ENCODE measurements at regions not wholly inside any gene's neighbourhood (a gene's known extent, or its start where the extent isn't known, plus 50 kb on each side); places are given as distances from the start of the nearest gene placed in this dataset.

GRCh38 chr13:37492075-37492474 lies 106.5 kb downstream of the POSTN start:
- Histone ChIP-seq H3K9ac (ENCODE audit: insufficient read depth, low read length) (no peak overlapping the region), H3K36me3 (ENCODE audit: control insufficient read depth, insufficient read depth, low read length) (no peaks in the 10 kb centered on the region), H3K4me2 (ENCODE audit: extremely low read depth, insufficient read depth, low read length) (no peak overlapping the region), H4K20me1 (ENCODE audit: control insufficient read depth, extremely low read depth, insufficient read depth, low read length) (no peaks in the 10 kb centered on the region), H3K79me2 (ENCODE audit: control insufficient read depth, insufficient read depth, low read length) (no peaks in the 10 kb centered on the region), H3K27me3 (ENCODE audit: control insufficient read depth, insufficient read depth, low read length) (no peaks in the 10 kb centered on the region), H3K4me1 (ENCODE audit: control insufficient read depth, extremely low read depth, insufficient read depth, low read length) (peaks cover 6% of the 10 kb centered on the region), H3K27ac (ENCODE audit: insufficient read depth, low read length) (no peak overlapping the region), H2AFZ (ENCODE audit: low read length) (no peak overlapping the region), H3K9me3 (ENCODE audit: control insufficient read depth, insufficient read depth, low read depth, low read length) (no peaks in the 10 kb centered on the region), H3K4me3 (replicated peaks in 1 of 4; ENCODE audit: control extremely low read depth in 1 of 4, insufficient read depth in 1 of 4, low read depth in 3 of 4, low read length in 4 of 4) (no peak overlapping the region)
- TF ChIP-seq, protein P1, sequence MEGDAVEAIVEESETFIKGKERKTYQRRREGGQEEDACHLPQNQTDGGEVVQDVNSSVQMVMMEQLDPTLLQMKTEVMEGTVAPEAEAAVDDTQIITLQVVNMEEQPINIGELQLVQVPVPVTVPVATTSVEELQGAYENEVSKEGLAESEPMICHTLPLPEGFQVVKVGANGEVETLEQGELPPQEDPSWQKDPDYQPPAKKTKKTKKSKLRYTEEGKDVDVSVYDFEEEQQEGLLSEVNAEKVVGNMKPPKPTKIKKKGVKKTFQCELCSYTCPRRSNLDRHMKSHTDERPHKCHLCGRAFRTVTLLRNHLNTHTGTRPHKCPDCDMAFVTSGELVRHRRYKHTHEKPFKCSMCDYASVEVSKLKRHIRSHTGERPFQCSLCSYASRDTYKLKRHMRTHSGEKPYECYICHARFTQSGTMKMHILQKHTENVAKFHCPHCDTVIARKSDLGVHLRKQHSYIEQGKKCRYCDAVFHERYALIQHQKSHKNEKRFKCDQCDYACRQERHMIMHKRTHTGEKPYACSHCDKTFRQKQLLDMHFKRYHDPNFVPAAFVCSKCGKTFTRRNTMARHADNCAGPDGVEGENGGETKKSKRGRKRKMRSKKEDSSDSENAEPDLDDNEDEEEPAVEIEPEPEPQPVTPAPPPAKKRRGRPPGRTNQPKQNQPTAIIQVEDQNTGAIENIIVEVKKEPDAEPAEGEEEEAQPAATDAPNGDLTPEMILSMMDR (conservative IDR thresholded peaks at IDR 0.05 in 1 of 2, IDR thresholded peaks at IDR 0.05 in 1 of 2; ENCODE audit: low read depth in 1 of 2, low read length in 2 of 2) = no peak
- TF ChIP-seq EZH2 (IDR thresholded peaks at IDR 0.05; ENCODE audit: low read length, missing control alignments) = no peak
- DNase-seq (ENCODE audit: low read depth in 2 of 2) = peak in 1 of 2 donors; percentile 58

GRCh38 chr13:37491661-37492060 lies 106.9 kb downstream of the POSTN start:
- no peak overlapping the region for H3K4me3 ChIP-seq (replicated peaks in 1 of 4; ENCODE audit: control extremely low read depth in 1 of 4, insufficient read depth in 1 of 4, low read depth in 3 of 4, low read length in 4 of 4)
- DNase-seq (ENCODE audit: low read depth in 2 of 2) = no peak
- H3K9me3 ChIP-seq (ENCODE audit: control insufficient read depth, insufficient read depth, low read depth, low read length) = no peaks in the 10 kb centered on the region
- no peaks in the 10 kb centered on the region for H3K36me3 ChIP-seq (ENCODE audit: control insufficient read depth, insufficient read depth, low read length)
- H3K27me3 ChIP-seq (ENCODE audit: control insufficient read depth, insufficient read depth, low read length) = no peaks in the 10 kb centered on the region
- no peak overlapping the region for H3K27ac ChIP-seq (ENCODE audit: insufficient read depth, low read length)
- no peaks in the 10 kb centered on the region for H3K79me2 ChIP-seq (ENCODE audit: control insufficient read depth, insufficient read depth, low read length)
- H3K9ac ChIP-seq (ENCODE audit: insufficient read depth, low read length) = no peak overlapping the region
- TF ChIP-seq EZH2 (IDR thresholded peaks at IDR 0.05; ENCODE audit: low read length, missing control alignments) = no peak
- TF ChIP-seq, protein P1 (conservative IDR thresholded peaks at IDR 0.05 in 1 of 2, IDR thresholded peaks at IDR 0.05 in 1 of 2; ENCODE audit: low read depth in 1 of 2, low read length in 2 of 2) = no peak
- no peaks in the 10 kb centered on the region for H4K20me1 ChIP-seq (ENCODE audit: control insufficient read depth, extremely low read depth, insufficient read depth, low read length)
- no peak overlapping the region for H3K4me2 ChIP-seq (ENCODE audit: extremely low read depth, insufficient read depth, low read length)
- H2AFZ ChIP-seq (ENCODE audit: low read length) = no peak overlapping the region
- peaks cover 6% of the 10 kb centered on the region for H3K4me1 ChIP-seq (ENCODE audit: control insufficient read depth, extremely low read depth, insufficient read depth, low read length)

DNA sequence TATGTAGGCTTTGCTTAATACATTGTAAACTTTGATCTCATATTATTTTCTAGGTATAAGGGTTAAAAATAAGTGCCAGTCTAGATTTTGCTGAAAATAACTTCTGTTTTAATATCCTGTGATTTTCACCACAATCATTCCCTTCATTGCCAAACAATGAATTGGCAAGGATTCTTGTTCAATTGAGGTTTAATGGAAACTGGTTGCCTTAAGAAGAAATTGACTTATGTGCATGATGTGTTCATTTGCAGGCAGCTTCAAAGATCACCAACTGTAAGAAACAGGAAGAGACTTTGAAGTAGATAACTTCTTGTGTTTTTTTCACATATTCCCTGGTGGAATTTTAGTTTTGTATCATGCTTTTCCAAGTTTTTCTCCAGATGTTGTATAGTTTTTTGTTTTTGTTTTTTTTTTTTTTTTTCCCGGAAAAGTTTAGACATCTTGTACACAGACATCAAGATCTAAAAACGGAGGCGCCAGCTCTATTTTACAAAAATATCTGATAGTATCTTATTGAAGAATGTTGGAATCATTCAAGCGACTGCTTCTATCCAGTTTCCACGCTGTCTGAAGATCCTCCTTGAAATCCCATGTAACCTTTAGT lies 108.3 kb downstream of the POSTN start:
- DNase-seq (ENCODE audit: low read depth in 2 of 2) = peak in 1 of 2 donors; percentile 61
- Histone ChIP-seq H3K9me3 (ENCODE audit: control insufficient read depth, insufficient read depth, low read depth, low read length) (no peaks in the 10 kb centered on the region), H3K4me3 (replicated peaks in 1 of 4; ENCODE audit: control extremely low read depth in 1 of 4, insufficient read depth in 1 of 4, low read depth in 3 of 4, low read length in 4 of 4) (no peak overlapping the region), H3K9ac (ENCODE audit: insufficient read depth, low read length) (no peak overlapping the region), H3K27ac (ENCODE audit: insufficient read depth, low read length) (no peak overlapping the region), H3K27me3 (ENCODE audit: control insufficient read depth, insufficient read depth, low read length) (no peaks in the 10 kb centered on the region), H4K20me1 (ENCODE audit: control insufficient read depth, extremely low read depth, insufficient read depth, low read length) (no peaks in the 10 kb centered on the region), H3K4me1 (ENCODE audit: control insufficient read depth, extremely low read depth, insufficient read depth, low read length) (peaks cover 6% of the 10 kb centered on the region), H3K36me3 (ENCODE audit: control insufficient read depth, insufficient read depth, low read length) (no peaks in the 10 kb centered on the region), H3K4me2 (ENCODE audit: extremely low read depth, insufficient read depth, low read length) (no peak overlapping the region), H3K79me2 (ENCODE audit: control insufficient read depth, insufficient read depth, low read length) (no peaks in the 10 kb centered on the region), H2AFZ (ENCODE audit: low read length) (no peak overlapping the region)
- TF ChIP-seq, protein P1 (conservative IDR thresholded peaks at IDR 0.05 in 1 of 2, IDR thresholded peaks at IDR 0.05 in 1 of 2; ENCODE audit: low read depth in 1 of 2, low read length in 2 of 2) = no peak
- TF ChIP-seq EZH2 (IDR thresholded peaks at IDR 0.05; ENCODE audit: low read length, missing control alignments) = no peak

Data from fibroblast of lung (primary cell).